Kidney (tissue), 13 donors: ENCODE measurements at regions not wholly inside any gene's neighbourhood (a gene's known extent, or its start where the extent isn't known, plus 50 kb on each side); places are given as distances from the start of the nearest gene placed in this dataset.

ENCODE experiments used
- DNase-seq, 5 donors: peaks; one replicate each; pipeline ENCODE4 v3.0.0-alpha.2; 2013 to 2020
- FAIRE-seq: peaks from 2 replicates; lab custom pipeline; 2012; peaks lifted over from hg19 to GRCh38; lab: Jason Lieb, UNC
- H3K27ac ChIP-seq, 2 donors: one replicate each; pipeline ENCODE4 v1.7.0; 2013; ENCODE audit warnings: low read depth in 2 of 2, low read length in 2 of 2, inconsistent platforms in 1 of 2
- H3K27me3 ChIP-seq: one replicate; pipeline ENCODE4 v1.7.1; 2013; ENCODE audit warnings: low read length, inconsistent platforms; ENCODE audit not compliant: control insufficient read depth, insufficient read depth
- H3K36me3 ChIP-seq, 3 donors: one replicate each; pipeline versions ENCODE4 v1.7.0 to v1.7.1; 2013; ENCODE audit warnings: low read length in 3 of 3, control low read depth in 1 of 3, inconsistent platforms in 1 of 3; ENCODE audit not compliant: insufficient read depth in 3 of 3, control insufficient read depth in 2 of 3
- H3K4me1 ChIP-seq, 3 donors: one replicate each; pipeline versions ENCODE4 v1.7.0 to v1.7.1; 2013; ENCODE audit warnings: low read length in 3 of 3, inconsistent platforms in 1 of 3, low read depth in 1 of 3; ENCODE audit not compliant: control insufficient read depth in 2 of 3, insufficient read depth in 2 of 3
- H3K4me3 ChIP-seq, 3 donors: one replicate each; pipeline versions ENCODE4 v1.7.0 to v1.8.1; 2013; ENCODE audit warnings: low read length in 3 of 3, control low read depth in 1 of 3, inconsistent platforms in 1 of 3
- H3K9ac ChIP-seq, 3 donors: one replicate each; pipeline versions ENCODE4 v1.7.0 to v1.7.1; 2013; ENCODE audit warnings: low read length in 3 of 3, control low read depth in 1 of 3, inconsistent platforms in 1 of 3
- H3K9me3 ChIP-seq, 3 donors: one replicate each; pipeline versions ENCODE4 v1.7.0 to v1.7.1; 2013; ENCODE audit warnings: low read length in 3 of 3, control low read depth in 1 of 3, inconsistent platforms in 1 of 3; ENCODE audit not compliant: control insufficient read depth in 2 of 3, insufficient read depth in 1 of 3
- intact Hi-C: fragments of 100-400 bp; cut with DNase I; formaldehyde crosslinking; loops from one replicate; pipeline ENCODE4 v1.11.1; 2022
- TF ChIP-seq, protein P1 (sequence below): IDR thresholded peaks from 3 replicates; pipeline ENCODE4 v1.5.1; 2012; ENCODE audit warnings: mild to moderate bottlenecking, moderate library complexity, borderline replicate concordance; ENCODE audit not compliant: insufficient read depth; ENCODE audit errors: extremely low read depth
- donor health status: control.
- donor health status: control.
- donor health status: control.
- donor health status: control.
- donor health status: control.
- donor health status: DM: yes; HTN: yes; CAD: no.
- donor health status: Normal renal cell carcinoma (clear cell type).

DNA sequence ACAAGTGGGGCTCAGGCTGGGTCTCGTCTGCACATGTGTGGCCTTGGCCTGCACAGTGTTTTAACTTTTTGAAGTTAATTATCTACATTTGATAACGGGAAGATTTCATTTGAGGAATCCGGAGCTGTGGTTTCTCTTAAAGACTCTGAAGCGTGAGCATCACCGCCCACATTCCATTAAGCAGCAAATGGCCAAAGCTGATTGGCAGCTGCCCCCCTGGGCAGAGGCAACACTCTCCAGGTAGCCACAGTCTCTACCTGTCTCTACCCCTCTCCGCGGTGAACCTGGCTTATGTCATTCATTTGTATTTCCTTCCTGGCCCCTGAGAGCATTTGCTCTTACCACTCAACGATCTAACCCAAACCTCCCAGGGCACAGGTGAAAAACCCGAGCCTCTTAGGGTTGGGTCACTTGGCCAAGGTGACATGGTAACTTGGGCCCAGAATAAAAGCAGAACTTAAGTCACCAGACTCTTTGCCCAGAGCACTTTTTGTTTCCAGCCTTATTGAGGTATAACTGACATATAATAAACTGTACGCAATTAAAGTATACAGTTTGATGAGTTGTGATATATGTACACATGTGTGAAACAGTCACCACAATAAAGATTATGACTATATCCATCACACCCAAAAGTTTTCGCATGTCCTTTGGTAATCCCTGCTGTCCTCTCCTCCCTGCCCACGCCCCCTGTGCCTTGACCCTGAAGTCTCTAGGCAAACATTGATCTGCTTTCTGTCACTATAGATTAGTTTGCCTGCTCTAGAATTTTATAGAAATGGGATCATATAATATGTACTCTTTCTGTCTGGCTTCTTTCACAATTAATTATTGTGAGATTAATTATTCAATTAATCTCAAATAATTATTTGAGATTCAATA lies 245.7 kb upstream of the HES1 start:
- DNase-seq (no peak), FAIRE-seq (no peak)
- Histone ChIP-seq H3K9ac (no peak overlapping the region), H3K36me3 (no peaks in the 10 kb centered on the region), H3K27ac (no peak overlapping the region), H3K4me1 (no peaks in the 10 kb centered on the region), H3K4me3 (no peak overlapping the region), H3K9me3 (no peaks in the 10 kb centered on the region), H3K27me3 (no peaks in the 10 kb centered on the region)
- TF ChIP-seq, protein P1, sequence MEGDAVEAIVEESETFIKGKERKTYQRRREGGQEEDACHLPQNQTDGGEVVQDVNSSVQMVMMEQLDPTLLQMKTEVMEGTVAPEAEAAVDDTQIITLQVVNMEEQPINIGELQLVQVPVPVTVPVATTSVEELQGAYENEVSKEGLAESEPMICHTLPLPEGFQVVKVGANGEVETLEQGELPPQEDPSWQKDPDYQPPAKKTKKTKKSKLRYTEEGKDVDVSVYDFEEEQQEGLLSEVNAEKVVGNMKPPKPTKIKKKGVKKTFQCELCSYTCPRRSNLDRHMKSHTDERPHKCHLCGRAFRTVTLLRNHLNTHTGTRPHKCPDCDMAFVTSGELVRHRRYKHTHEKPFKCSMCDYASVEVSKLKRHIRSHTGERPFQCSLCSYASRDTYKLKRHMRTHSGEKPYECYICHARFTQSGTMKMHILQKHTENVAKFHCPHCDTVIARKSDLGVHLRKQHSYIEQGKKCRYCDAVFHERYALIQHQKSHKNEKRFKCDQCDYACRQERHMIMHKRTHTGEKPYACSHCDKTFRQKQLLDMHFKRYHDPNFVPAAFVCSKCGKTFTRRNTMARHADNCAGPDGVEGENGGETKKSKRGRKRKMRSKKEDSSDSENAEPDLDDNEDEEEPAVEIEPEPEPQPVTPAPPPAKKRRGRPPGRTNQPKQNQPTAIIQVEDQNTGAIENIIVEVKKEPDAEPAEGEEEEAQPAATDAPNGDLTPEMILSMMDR, result no peak
- intact Hi-C loops, result no loop called here

DNA sequence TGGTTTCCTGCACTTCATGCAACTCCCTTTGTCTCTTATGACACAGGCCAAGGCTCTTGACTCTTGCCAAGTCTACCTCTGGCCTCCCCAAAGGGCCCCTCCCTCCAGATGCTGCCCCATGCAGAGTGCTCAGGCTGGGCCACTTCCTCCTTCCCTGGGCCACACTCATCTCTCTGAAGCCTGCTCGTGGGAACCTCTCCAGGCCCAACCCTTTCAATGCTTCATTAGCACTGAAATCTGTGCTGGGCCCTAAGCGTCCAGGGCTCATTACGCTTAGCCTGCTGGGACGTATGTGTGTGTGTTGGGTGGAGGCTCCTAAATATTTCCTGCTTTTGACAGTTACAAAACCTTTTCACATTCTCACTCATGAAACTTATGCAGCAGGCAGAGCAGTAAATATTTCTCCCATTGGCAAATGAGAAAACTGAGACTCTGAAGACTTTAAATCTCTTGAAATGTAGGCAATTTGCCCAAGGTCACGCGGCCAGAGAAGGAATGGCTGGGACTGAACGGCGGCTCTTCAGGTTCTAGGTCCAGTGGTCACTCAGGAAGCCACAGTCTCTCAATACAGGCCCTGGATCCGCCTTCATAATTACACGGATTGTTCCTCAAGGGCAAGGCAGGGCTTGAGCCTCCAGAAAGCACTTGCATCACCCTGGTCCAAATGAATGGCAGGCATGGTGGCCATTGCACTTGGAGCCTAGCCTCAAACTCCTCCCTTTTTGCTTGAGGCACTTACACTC lies 241.7 kb upstream of the HES1 start:
- Histone ChIP-seq H3K9me3 (no peaks in the 10 kb centered on the region), H3K36me3 (no peaks in the 10 kb centered on the region), H3K27ac (no peak overlapping the region), H3K9ac (no peak overlapping the region), H3K27me3 (no peaks in the 10 kb centered on the region), H3K4me1 (no peaks in the 10 kb centered on the region), H3K4me3 (no peak overlapping the region)
- peak in 3 of 5 donors; percentile 29 to 90 (median 59) for DNase-seq
- TF ChIP-seq, protein P1, result no peak
- intact Hi-C loops, result no loop called here
- no peak for FAIRE-seq

DNA sequence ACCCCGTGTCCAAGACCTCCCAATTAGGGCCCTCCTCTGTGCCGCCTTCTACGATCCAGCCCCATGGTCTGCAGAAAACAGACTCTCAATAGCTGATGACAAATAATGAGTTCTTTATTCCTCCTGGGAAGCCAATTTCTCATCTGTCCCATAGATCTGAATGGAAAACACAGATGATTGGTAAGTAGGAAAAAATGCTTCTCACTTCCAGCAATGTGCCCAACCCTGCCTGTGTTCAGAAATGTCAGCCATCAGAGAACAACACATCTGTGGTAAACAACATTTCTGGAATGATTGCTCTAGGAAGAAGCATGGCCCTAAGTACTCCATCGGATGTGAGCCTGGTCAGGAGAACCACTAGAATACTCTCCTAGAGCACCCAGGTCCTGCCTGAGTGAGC lies 240.5 kb upstream of the HES1 start:
- Histone ChIP-seq H3K27me3 (no peaks in the 10 kb centered on the region), H3K4me3 (no peak overlapping the region), H3K9ac (no peak overlapping the region), H3K36me3 (no peaks in the 10 kb centered on the region), H3K27ac (no peak overlapping the region), H3K9me3 (no peaks in the 10 kb centered on the region), H3K4me1 (no peaks in the 10 kb centered on the region)
- TF ChIP-seq, protein P1, result no peak
- DNase-seq (no peak), FAIRE-seq (no peak)
- intact Hi-C loops, result no loop called here
